B cell (primary cell): ENCODE measurements at regions not wholly inside any gene's neighbourhood (a gene's known extent, or its start where the extent isn't known, plus 50 kb on each side); places are given as distances from the start of the nearest gene placed in this dataset.

Source experiments
- ATAC-seq: fragments of 200-7000 bp; cut with Tn5 transposase; one replicate; pipeline ENCODE4 v1.10.0; 2021; ENCODE audit warnings: low read depth, mild to moderate bottlenecking, moderate number of reproducible peaks, moderate library complexity
- CTCF ChIA-PET: fragments of 350-600 bp; sonication (Branson Sonifier 250); formaldehyde crosslinking; loops from one replicate; lab custom pipeline; 2021; ENCODE audit warnings: antibody characterized with exemption, inconsistent platforms; lab: Charles Lee
- POLR2A ChIA-PET: fragments of 350-600 bp; sonication (Branson Sonifier 250); formaldehyde crosslinking; loops from one replicate; lab custom pipeline; 2021; ENCODE audit warnings: antibody characterized with exemption; lab: Charles Lee
- DNase-seq: peaks from one replicate; pipeline ENCODE4 v3.0.0; 2013
- H2AFZ ChIP-seq: 2 replicates; pipeline ENCODE4 v1.6.1; 2012; ENCODE audit warnings: mild to moderate bottlenecking, low read depth, low read length; ENCODE audit not compliant: insufficient read depth, poor library complexity, severe bottlenecking
- H3K27ac ChIP-seq, 2 donors: 1 replicate in 1 of 2; 2 replicates in 1 of 2; pipeline ENCODE4 v1.5.1; 2012 to 2013; ENCODE audit warnings: low read length in 2 of 2, mild to moderate bottlenecking in 2 of 2, moderate library complexity in 1 of 2
- H3K27me3 ChIP-seq, 4 experiments: fragments of 200-600 bp in 1 of 4; sonication (generic) in 1 of 4; replicated peaks in 1 of 4; 1 replicate in 2 of 4; 2 replicates in 2 of 4; pipeline versions ENCODE4 v1.6.1 to v1.7.0; 2013 to 2016; ENCODE audit warnings: low read length in 3 of 4, mild to moderate bottlenecking in 2 of 4, mixed read lengths in 1 of 4, moderate library complexity in 1 of 4; ENCODE audit not compliant: insufficient read depth in 4 of 4, control insufficient read depth in 3 of 4; ENCODE audit errors: control extremely low read depth in 1 of 4
- H3K36me3 ChIP-seq, 2 experiments: replicated peaks in 1 of 2; 1 replicate in 1 of 2; 2 replicates in 1 of 2; pipeline versions ENCODE4 v1.6.1 to v1.7.1; 2013; ENCODE audit warnings: low read length in 1 of 2; ENCODE audit not compliant: insufficient read depth in 2 of 2, control insufficient read depth in 1 of 2; ENCODE audit errors: control extremely low read depth in 1 of 2, extremely low read depth in 1 of 2
- H3K4me1 ChIP-seq, 2 donors: fragments of 200-600 bp in 1 of 2; sonication (generic) in 1 of 2; 1 replicate in 1 of 2; 2 replicates in 1 of 2; pipeline versions ENCODE4 v1.5.1 to v1.6.1; 2013 to 2017; ENCODE audit warnings: low read length in 2 of 2; ENCODE audit not compliant: control insufficient read depth in 2 of 2, insufficient read depth in 2 of 2
- H3K4me2 ChIP-seq: replicated peaks from 2 replicates; pipeline ENCODE3; 2012; ENCODE audit warnings: mild to moderate bottlenecking, low read depth, low read length; ENCODE audit not compliant: poor library complexity, severe bottlenecking
- H3K4me3 ChIP-seq, 5 experiments: fragments of 200-600 bp in 1 of 5; sonication (generic) in 1 of 5; 1 replicate in 3 of 5; 2 replicates in 2 of 5; pipeline versions ENCODE4 v1.5.1 to v1.7.0; 2011 to 2016; ENCODE audit warnings: low read length in 4 of 5, mild to moderate bottlenecking in 4 of 5, low read depth in 2 of 5, control low read depth in 1 of 5, moderate library complexity in 1 of 5; ENCODE audit not compliant: insufficient read depth in 1 of 5; ENCODE audit errors: control extremely low read depth in 1 of 5, extremely low read depth in 1 of 5
- H3K79me2 ChIP-seq: fragments of 200-600 bp; sonication (generic); one replicate; pipeline ENCODE4 v1.6.0; 2016; ENCODE audit warnings: low read length; ENCODE audit not compliant: control insufficient read depth, insufficient read depth
- H3K9ac ChIP-seq: fragments of 200-600 bp; sonication (generic); 2 replicates; pipeline ENCODE4 v1.6.1; 2017; ENCODE audit warnings: mild to moderate bottlenecking, low read length, moderate library complexity
- H3K9me3 ChIP-seq, 3 donors: one replicate each; pipeline versions ENCODE4 v1.6.1 to v1.7.1; 2013; ENCODE audit warnings: low read length in 2 of 3; ENCODE audit not compliant: control insufficient read depth in 2 of 3, insufficient read depth in 1 of 3; ENCODE audit errors: control extremely low read depth in 1 of 3
- H4K20me1 ChIP-seq: 2 replicates; pipeline ENCODE4 v1.6.0; 2012; ENCODE audit warnings: mild to moderate bottlenecking, low read length; ENCODE audit not compliant: insufficient read depth, control insufficient read depth, poor library complexity, severe bottlenecking
- H3K27ac Mint-ChIP-seq: one replicate; pipeline ENCODE4 v1.8.0; 2021; ENCODE audit warnings: mixed read lengths
- H3K27me3 Mint-ChIP-seq: one replicate; pipeline ENCODE4 v1.8.0; 2021; ENCODE audit warnings: mixed read lengths
- H3K4me1 Mint-ChIP-seq: one replicate; pipeline ENCODE4 v1.8.0; 2021; ENCODE audit warnings: mixed read lengths
- H3K4me3 Mint-ChIP-seq: one replicate; pipeline ENCODE4 v1.8.0; 2021; ENCODE audit warnings: mixed read lengths
- H3K9me3 Mint-ChIP-seq: one replicate; pipeline ENCODE4 v1.8.0; 2022; ENCODE audit warnings: mixed read lengths; ENCODE audit not compliant: insufficient read depth
- CTCF ChIP-seq: fragments of 200-600 bp; IDR thresholded peaks from one replicate; pipeline ENCODE4 v1.8.0; 2022; ENCODE audit warnings: antibody characterized with exemption, mild to moderate bottlenecking
- EZH2 ChIP-seq: IDR thresholded peaks from 2 replicates; pipeline ENCODE4 v1.6.1; 2012; ENCODE audit warnings: borderline replicate concordance, low read depth, mild to moderate bottlenecking, moderate library complexity, low read length; ENCODE audit not compliant: insufficient read depth, poor library complexity, severe bottlenecking
- WGBS: methylation state at CpG from one replicate; pipeline ENCODE4 v1.1.5; 2013; ENCODE audit warnings: missing lambda C conversion rate; ENCODE audit not compliant: insufficient coverage; 5-methylcytosine and 5-hydroxymethylcytosine counted together
- intact Hi-C: fragments of 100-400 bp; cut with micrococcal nuclease; formaldehyde crosslinking; loops from one replicate; pipeline ENCODE4 v1.10.0; 2022

GRCh38 chr9:14379280-14379679 lies 65.3 kb upstream of the NFIB start:
- no CpG with 5 or more reads among the region's 4 CpGs for WGBS
- Mint-ChIP-seq H3K4me1 (no peaks in the 10 kb centered on the region), H3K4me3 (no peak overlapping the region), H3K27ac (no peak overlapping the region), H3K27me3 (peaks cover 8% of the 10 kb centered on the region), H3K9me3 (no peaks in the 10 kb centered on the region)
- Histone ChIP-seq H3K27ac (no peak overlapping the region), H3K4me3 (no peak overlapping the region), H4K20me1 (no peaks in the 10 kb centered on the region), H3K9me3 (no peaks in the 10 kb centered on the region), H3K9ac (no peak overlapping the region), H2AFZ (no peak overlapping the region), H3K79me2 (no peaks in the 10 kb centered on the region), H3K36me3 (no peaks in the 10 kb centered on the region), H3K27me3 (peaks cover 0 to 3% (median 0%) of the 10 kb centered on the region in 4 experiments), H3K4me2 (no peak overlapping the region), H3K4me1 (no peaks in the 10 kb centered on the region)
- no peak for ATAC-seq
- intact Hi-C loops: no loop called here
- TF ChIP-seq CTCF (no peak), EZH2 (no peak)
- DNase-seq: no peak
- CTCF ChIA-PET: no interaction called here
- POLR2A ChIA-PET: no interaction called here

GRCh38 chr9:14373706-14374105 lies 59.8 kb upstream of the NFIB start:
- no peak overlapping the region for H3K27ac Mint-ChIP-seq
- no peaks in the 10 kb centered on the region for H3K36me3 ChIP-seq
- H3K4me3 Mint-ChIP-seq: no peak overlapping the region
- H3K27me3 ChIP-seq: peaks cover 0 to 3% (median 0%) of the 10 kb centered on the region in 4 experiments
- no peaks in the 10 kb centered on the region for H3K4me1 Mint-ChIP-seq
- WGBS: 100% methylated on average over 1 of the region's 4 CpGs
- peaks cover 2% of the 10 kb centered on the region for H3K9me3 Mint-ChIP-seq
- H3K27me3 Mint-ChIP-seq: peaks cover 5% of the 10 kb centered on the region
- DNase-seq (no peak), ATAC-seq (no peak)
- intact Hi-C loops: no loop called here
- ChIA-PET POLR2A (no interaction called here), CTCF (no interaction called here)
- no peaks in the 10 kb centered on the region for H3K9me3 ChIP-seq
- H3K79me2 ChIP-seq: no peaks in the 10 kb centered on the region
- no peak overlapping the region for H3K4me2 ChIP-seq
- no peaks in the 10 kb centered on the region for H3K4me1 ChIP-seq
- H3K4me3 ChIP-seq: no peak overlapping the region
- TF ChIP-seq CTCF: no peak
- no peak for TF ChIP-seq EZH2
- no peak overlapping the region for H3K27ac ChIP-seq
- no peak overlapping the region for H2AFZ ChIP-seq
- H4K20me1 ChIP-seq: no peaks in the 10 kb centered on the region
- H3K9ac ChIP-seq: no peak overlapping the region
